HL-60 (cell line): ENCODE measurements at regions not wholly inside any gene's neighbourhood (a gene's known extent, or its start where the extent isn't known, plus 50 kb on each side); places are given as distances from the start of the nearest gene placed in this dataset.

Experiments used
- DNase-seq, 2 experiments: peaks; one replicate each; pipeline ENCODE4 v3.0.0-alpha.2; 2010 to 2020; ENCODE audit warnings: low read depth in 1 of 2, low spot score in 1 of 2
- H3K27ac ChIP-seq: fragments of 250-450 bp; sonication (Bioruptor Pico); replicated peaks from 2 replicates; pipeline ENCODE4 v1.5.1; 2020; ENCODE audit warnings: mild to moderate bottlenecking, moderate library complexity
- H3K27me3 ChIP-seq: fragments of 250-450 bp; sonication (Bioruptor Pico); 2 replicates; pipeline ENCODE4 v1.5.1; 2021; ENCODE audit warnings: mild to moderate bottlenecking, moderate library complexity; ENCODE audit not compliant: insufficient read depth, poor library complexity, severe bottlenecking
- H3K4me3 ChIP-seq: replicated peaks from 2 replicates; pipeline ENCODE4 v1.5.1; 2011; ENCODE audit warnings: mild to moderate bottlenecking, control low read depth, low read length; ENCODE audit not compliant: insufficient read depth
- GABPA ChIP-seq: IDR thresholded peaks from 2 replicates; pipeline ENCODE4 v1.6.1; 2012; ENCODE audit warnings: low read depth
- POLR2AphosphoS5 ChIP-seq: IDR thresholded peaks from 2 replicates; pipeline ENCODE4 v1.6.1; 2012; ENCODE audit warnings: low read depth
- SPI1 ChIP-seq: IDR thresholded peaks from 2 replicates; pipeline ENCODE4 v1.6.1; 2012; ENCODE audit warnings: low read depth, mild to moderate bottlenecking, borderline replicate concordance
- TF ChIP-seq, protein P1 (sequence below): IDR thresholded peaks from 2 replicates; pipeline ENCODE4 v1.6.1; 2012; ENCODE audit warnings: low read depth; ENCODE audit not compliant: insufficient replicate concordance
- TF ChIP-seq, protein P2 (sequence below): IDR thresholded peaks from one replicate; pipeline ENCODE4 v1.5.1; 2011; ENCODE audit warnings: low read length, control low read depth, inconsistent platforms; ENCODE audit not compliant: insufficient read depth

DNA sequence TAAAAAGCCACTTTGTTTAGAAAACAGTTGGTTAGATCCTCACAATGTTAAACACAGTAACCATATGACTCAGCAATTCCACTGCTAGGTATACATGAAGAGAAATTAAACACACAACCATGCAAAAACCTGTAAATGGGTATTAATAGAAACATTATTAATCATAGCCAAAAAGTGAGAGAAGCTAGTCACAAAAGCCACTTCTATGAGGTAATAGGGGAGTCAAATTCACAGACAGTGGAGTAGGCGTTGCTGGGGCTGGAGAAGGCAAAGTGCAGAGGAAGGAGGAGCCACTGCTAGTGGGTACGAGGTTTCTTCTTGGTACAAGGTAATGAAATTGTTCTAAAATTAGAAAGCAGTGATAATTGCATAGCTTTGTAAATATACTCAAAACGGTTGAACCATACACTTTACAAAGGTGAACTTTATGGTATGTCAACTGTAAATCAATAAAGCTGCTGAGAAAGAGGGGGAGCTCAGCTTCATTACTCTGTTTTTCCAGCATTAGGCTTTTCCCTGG, 364.4 kb downstream of the GADD45G start:
- no peak overlapping the region for H3K27ac ChIP-seq
- no peak for DNase-seq
- no peaks in the 10 kb centered on the region for H3K27me3 ChIP-seq
- no peak overlapping the region for H3K4me3 ChIP-seq
- no peak for TF ChIP-seq GABPA
- TF ChIP-seq, protein P1, sequence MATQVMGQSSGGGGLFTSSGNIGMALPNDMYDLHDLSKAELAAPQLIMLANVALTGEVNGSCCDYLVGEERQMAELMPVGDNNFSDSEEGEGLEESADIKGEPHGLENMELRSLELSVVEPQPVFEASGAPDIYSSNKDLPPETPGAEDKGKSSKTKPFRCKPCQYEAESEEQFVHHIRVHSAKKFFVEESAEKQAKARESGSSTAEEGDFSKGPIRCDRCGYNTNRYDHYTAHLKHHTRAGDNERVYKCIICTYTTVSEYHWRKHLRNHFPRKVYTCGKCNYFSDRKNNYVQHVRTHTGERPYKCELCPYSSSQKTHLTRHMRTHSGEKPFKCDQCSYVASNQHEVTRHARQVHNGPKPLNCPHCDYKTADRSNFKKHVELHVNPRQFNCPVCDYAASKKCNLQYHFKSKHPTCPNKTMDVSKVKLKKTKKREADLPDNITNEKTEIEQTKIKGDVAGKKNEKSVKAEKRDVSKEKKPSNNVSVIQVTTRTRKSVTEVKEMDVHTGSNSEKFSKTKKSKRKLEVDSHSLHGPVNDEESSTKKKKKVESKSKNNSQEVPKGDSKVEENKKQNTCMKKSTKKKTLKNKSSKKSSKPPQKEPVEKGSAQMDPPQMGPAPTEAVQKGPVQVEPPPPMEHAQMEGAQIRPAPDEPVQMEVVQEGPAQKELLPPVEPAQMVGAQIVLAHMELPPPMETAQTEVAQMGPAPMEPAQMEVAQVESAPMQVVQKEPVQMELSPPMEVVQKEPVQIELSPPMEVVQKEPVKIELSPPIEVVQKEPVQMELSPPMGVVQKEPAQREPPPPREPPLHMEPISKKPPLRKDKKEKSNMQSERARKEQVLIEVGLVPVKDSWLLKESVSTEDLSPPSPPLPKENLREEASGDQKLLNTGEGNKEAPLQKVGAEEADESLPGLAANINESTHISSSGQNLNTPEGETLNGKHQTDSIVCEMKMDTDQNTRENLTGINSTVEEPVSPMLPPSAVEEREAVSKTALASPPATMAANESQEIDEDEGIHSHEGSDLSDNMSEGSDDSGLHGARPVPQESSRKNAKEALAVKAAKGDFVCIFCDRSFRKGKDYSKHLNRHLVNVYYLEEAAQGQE, result no peak
- TF ChIP-seq, protein P2, sequence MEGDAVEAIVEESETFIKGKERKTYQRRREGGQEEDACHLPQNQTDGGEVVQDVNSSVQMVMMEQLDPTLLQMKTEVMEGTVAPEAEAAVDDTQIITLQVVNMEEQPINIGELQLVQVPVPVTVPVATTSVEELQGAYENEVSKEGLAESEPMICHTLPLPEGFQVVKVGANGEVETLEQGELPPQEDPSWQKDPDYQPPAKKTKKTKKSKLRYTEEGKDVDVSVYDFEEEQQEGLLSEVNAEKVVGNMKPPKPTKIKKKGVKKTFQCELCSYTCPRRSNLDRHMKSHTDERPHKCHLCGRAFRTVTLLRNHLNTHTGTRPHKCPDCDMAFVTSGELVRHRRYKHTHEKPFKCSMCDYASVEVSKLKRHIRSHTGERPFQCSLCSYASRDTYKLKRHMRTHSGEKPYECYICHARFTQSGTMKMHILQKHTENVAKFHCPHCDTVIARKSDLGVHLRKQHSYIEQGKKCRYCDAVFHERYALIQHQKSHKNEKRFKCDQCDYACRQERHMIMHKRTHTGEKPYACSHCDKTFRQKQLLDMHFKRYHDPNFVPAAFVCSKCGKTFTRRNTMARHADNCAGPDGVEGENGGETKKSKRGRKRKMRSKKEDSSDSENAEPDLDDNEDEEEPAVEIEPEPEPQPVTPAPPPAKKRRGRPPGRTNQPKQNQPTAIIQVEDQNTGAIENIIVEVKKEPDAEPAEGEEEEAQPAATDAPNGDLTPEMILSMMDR, result no peak

DNA sequence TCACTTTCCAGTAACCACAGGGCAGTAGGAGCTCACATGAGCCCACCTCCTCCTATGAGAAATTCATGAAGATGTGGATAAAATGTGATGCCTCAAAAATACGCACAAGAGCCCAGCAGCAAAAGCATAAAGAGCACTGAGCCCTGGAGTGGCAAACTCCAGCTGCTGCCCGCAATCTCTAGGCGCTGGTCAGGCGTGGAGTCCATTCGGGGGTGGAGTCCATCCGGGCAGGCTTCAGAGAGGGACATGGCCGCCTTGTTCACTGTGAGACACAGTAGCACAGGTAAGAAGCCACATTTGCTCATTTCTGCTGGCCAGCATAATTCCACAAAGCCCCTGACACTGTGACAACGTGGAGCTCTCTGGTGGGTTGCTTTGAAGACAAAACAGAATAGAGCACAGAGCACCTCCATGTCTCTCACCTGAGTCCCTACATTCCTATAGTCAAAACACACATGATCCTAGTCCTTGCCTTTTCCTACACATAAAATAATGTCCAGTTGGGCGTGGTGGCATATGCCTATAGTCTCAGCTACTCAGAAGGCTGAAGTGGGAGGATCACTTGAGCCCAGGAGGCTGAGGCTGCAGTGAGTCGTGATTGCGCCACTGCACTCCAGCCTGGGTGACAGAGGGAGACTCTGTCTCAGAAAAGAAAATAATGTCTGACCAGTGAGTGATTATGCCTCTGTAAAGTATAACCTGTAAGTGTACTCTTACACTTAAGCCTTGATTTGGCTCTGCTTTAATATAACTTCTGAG, 365.2 kb downstream of the GADD45G start:
- H3K27ac ChIP-seq, result no peak overlapping the region
- no peaks in the 10 kb centered on the region for H3K27me3 ChIP-seq
- TF ChIP-seq POLR2AphosphoS5 (no peak), SPI1 (no peak), GABPA (no peak)
- TF ChIP-seq, protein P1, result no peak
- TF ChIP-seq, protein P2, result no peak
- no peak overlapping the region for H3K4me3 ChIP-seq
- no peak for DNase-seq

DNA sequence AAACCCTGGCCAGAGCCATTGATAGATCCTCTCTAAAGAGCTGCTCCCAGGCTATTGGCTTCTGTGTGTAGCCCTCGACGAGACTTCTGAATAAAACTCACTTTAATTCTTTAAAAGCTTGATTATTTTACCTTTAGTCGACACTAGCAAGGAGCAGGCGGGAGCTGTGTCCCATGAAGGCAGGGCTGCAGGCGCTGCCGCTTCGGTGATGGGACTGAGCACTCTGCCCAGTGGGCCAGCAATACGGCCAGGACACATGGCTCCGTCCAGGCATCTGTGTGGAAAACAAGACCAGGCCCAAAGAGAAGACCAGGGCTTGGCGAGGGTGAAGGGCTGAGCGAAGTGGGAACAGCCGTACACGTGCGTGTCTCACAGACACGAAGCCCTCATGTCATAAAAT, 365.9 kb downstream of the GADD45G start:
- DNase-seq, result no peak
- Histone ChIP-seq H3K27ac (no peak overlapping the region), H3K4me3 (no peak overlapping the region), H3K27me3 (no peaks in the 10 kb centered on the region)
- TF ChIP-seq, protein P1, result no peak
- TF ChIP-seq, protein P2, result no peak
- TF ChIP-seq SPI1, result no peak
- no peak for TF ChIP-seq POLR2AphosphoS5
- no peak for TF ChIP-seq GABPA
